H9 (cell line): ENCODE measurements at regions not wholly inside any gene's neighbourhood (a gene's known extent, or its start where the extent isn't known, plus 50 kb on each side); places are given as distances from the start of the nearest gene placed in this dataset.

Source experiments
- DNase-seq: peaks from one replicate; pipeline ENCODE4 v3.0.0-alpha.2; 2017
- H2AFZ ChIP-seq: one replicate; pipeline ENCODE4 v1.6.1; 2013; ENCODE audit warnings: mild to moderate bottlenecking, low read length, control low read depth, moderate library complexity
- H2AK5ac ChIP-seq: 2 replicates; pipeline ENCODE4 v1.6.1; 2013; ENCODE audit warnings: low read length, control low read depth, mixed read lengths; ENCODE audit not compliant: insufficient read length
- H2BK120ac ChIP-seq: one replicate; pipeline ENCODE4 v1.6.1; 2013; ENCODE audit warnings: low read depth, mild to moderate bottlenecking, low read length, control low read depth, inconsistent platforms; ENCODE audit not compliant: poor library complexity, severe bottlenecking
- H2BK12ac ChIP-seq: 2 replicates; pipeline ENCODE4 v1.6.1; 2013; ENCODE audit warnings: low read length, control low read depth, mixed read lengths, low read depth; ENCODE audit not compliant: insufficient read length
- H2BK15ac ChIP-seq: 2 replicates; pipeline ENCODE4 v1.6.1; 2013; ENCODE audit warnings: low read depth, low read length, control low read depth
- H2BK20ac ChIP-seq: one replicate; pipeline ENCODE4 v1.6.1; 2013; ENCODE audit warnings: low read depth, mild to moderate bottlenecking, low read length, control low read depth, inconsistent platforms; ENCODE audit not compliant: poor library complexity, severe bottlenecking
- H2BK5ac ChIP-seq: 2 replicates; pipeline ENCODE4 v1.6.1; 2013; ENCODE audit warnings: low read length, control low read depth, mixed read lengths; ENCODE audit not compliant: insufficient read length
- H3K14ac ChIP-seq: 2 replicates; pipeline ENCODE4 v1.6.1; 2013; ENCODE audit warnings: low read length, control low read depth; ENCODE audit not compliant: insufficient read depth
- H3K18ac ChIP-seq: 2 replicates; pipeline ENCODE4 v1.6.1; 2013; ENCODE audit warnings: low read depth, mild to moderate bottlenecking, mixed read lengths, low read length, control low read depth; ENCODE audit not compliant: insufficient read length
- H3K23ac ChIP-seq: 2 replicates; pipeline ENCODE4 v1.6.1; 2013; ENCODE audit warnings: low read length, control low read depth, mixed read lengths, low read depth; ENCODE audit not compliant: insufficient read length
- H3K23me2 ChIP-seq: 2 replicates; pipeline ENCODE4 v1.6.1; 2013; ENCODE audit warnings: low read depth, mild to moderate bottlenecking, mixed read lengths, low read length, control low read depth; ENCODE audit not compliant: insufficient read length, poor library complexity, severe bottlenecking
- H3K27ac ChIP-seq: 2 replicates; pipeline ENCODE4 v1.5.1; 2013; ENCODE audit warnings: low read length, control low read depth, mixed read lengths, low read depth; ENCODE audit not compliant: insufficient read length
- H3K27me3 ChIP-seq: 2 replicates; pipeline ENCODE4 v1.6.1; 2013; ENCODE audit warnings: low read length, control low read depth, inconsistent platforms; ENCODE audit not compliant: insufficient read depth
- H3K4ac ChIP-seq: 2 replicates; pipeline ENCODE4 v1.6.1; 2013; ENCODE audit warnings: low read depth, mild to moderate bottlenecking, control low read depth, inconsistent platforms, low read length, moderate library complexity
- H3K4me1 ChIP-seq: 2 replicates; pipeline ENCODE4 v1.6.1; 2013; ENCODE audit warnings: low read length, control low read depth, inconsistent platforms; ENCODE audit not compliant: insufficient read depth
- H3K4me2 ChIP-seq: 2 replicates; pipeline ENCODE4 v1.6.1; 2013; ENCODE audit warnings: low read length, control low read depth, mixed read lengths; ENCODE audit not compliant: insufficient read length, insufficient read depth
- H3K56ac ChIP-seq: 2 replicates; pipeline ENCODE4 v1.6.1; 2013; ENCODE audit warnings: low read depth, mild to moderate bottlenecking, mixed read lengths, low read length, control low read depth; ENCODE audit not compliant: insufficient read length
- H3K79me1 ChIP-seq: 2 replicates; pipeline ENCODE4 v1.6.1; 2013; ENCODE audit warnings: low read depth, mild to moderate bottlenecking, moderate library complexity, low read length, control low read depth, inconsistent platforms; ENCODE audit not compliant: insufficient read depth, poor library complexity, severe bottlenecking
- H3K79me2 ChIP-seq: 2 replicates; pipeline ENCODE4 v1.6.1; 2013; ENCODE audit warnings: low read length, control low read depth, inconsistent platforms; ENCODE audit not compliant: insufficient read depth
- H3K9ac ChIP-seq: 2 replicates; pipeline ENCODE4 v1.6.1; 2013; ENCODE audit warnings: low read length, control low read depth, mixed read lengths; ENCODE audit not compliant: insufficient read length; ENCODE audit errors: extremely low read depth
- H3K9me3 ChIP-seq: one replicate; pipeline ENCODE4 v1.6.1; 2013; ENCODE audit warnings: low read depth, low read length, inconsistent platforms; ENCODE audit not compliant: control insufficient read depth
- H3T11ph ChIP-seq: one replicate; pipeline ENCODE4 v1.6.1; 2013; ENCODE audit warnings: mild to moderate bottlenecking, low read length, control low read depth, inconsistent platforms
- H4K20me1 ChIP-seq: one replicate; pipeline ENCODE4 v1.6.1; 2013; ENCODE audit not compliant: control insufficient read depth, insufficient read length, insufficient read depth
- H4K5ac ChIP-seq: 2 replicates; pipeline ENCODE4 v1.6.1; 2013; ENCODE audit warnings: low read depth, mild to moderate bottlenecking, mixed read lengths, low read length, control low read depth; ENCODE audit not compliant: insufficient read length
- H4K8ac ChIP-seq: replicated peaks from 2 replicates; pipeline ENCODE4 v1.6.1; 2013; ENCODE audit warnings: low read length, control low read depth, mixed read lengths, low read depth; ENCODE audit not compliant: insufficient read length
- H4K91ac ChIP-seq: 2 replicates; pipeline ENCODE4 v1.6.1; 2013; ENCODE audit warnings: low read depth, mild to moderate bottlenecking, moderate library complexity, mixed read lengths, low read length, control low read depth; ENCODE audit not compliant: insufficient read length
- H3K27ac Mint-ChIP-seq, 3 experiments: 2 replicates in 2 of 3; 3 replicates in 1 of 3; pipeline ENCODE4 v1.8.0; 2020 to 2021; ENCODE audit warnings: mixed read lengths in 3 of 3, mild to moderate bottlenecking in 1 of 3, moderate library complexity in 1 of 3
- H3K27me3 Mint-ChIP-seq: 2 replicates; pipeline ENCODE4 v1.8.0; 2021; ENCODE audit warnings: low read depth, mild to moderate bottlenecking, moderate library complexity, mixed read lengths
- H3K36me3 Mint-ChIP-seq, 3 experiments: 2 replicates in 2 of 3; 3 replicates in 1 of 3; pipeline ENCODE4 v1.8.0; 2020 to 2021; ENCODE audit warnings: low read depth in 3 of 3, mixed read lengths in 3 of 3; ENCODE audit not compliant: insufficient read depth in 1 of 3
- H3K4me1 Mint-ChIP-seq, 2 experiments: 2 replicates each; pipeline ENCODE4 v1.8.0; 2020; ENCODE audit warnings: mixed read lengths in 2 of 2
- H3K4me3 Mint-ChIP-seq, 2 experiments: 2 replicates in 1 of 2; 3 replicates in 1 of 2; pipeline ENCODE4 v1.8.0; 2020 to 2021; ENCODE audit warnings: mild to moderate bottlenecking in 2 of 2, mixed read lengths in 2 of 2, moderate library complexity in 1 of 2
- H3K9me3 Mint-ChIP-seq, 2 experiments: 2 replicates in 1 of 2; 3 replicates in 1 of 2; pipeline ENCODE4 v1.8.0; 2020; ENCODE audit warnings: mild to moderate bottlenecking in 2 of 2, mixed read lengths in 2 of 2, moderate library complexity in 1 of 2
- CTCF ChIP-seq: fragments of 200-600 bp; sonication (generic); conservative IDR thresholded peaks from 3 replicates; pipeline ENCODE4 v1.8.0; 2021; ENCODE audit warnings: antibody characterized with exemption, mild to moderate bottlenecking
- WGBS: extraction: QIAGEN DNeasy Blood & Tissue Kit; methylation state at CpG from one replicate; pipeline ENCODE4 v1.1.7; 2013; ENCODE audit warnings: missing lambda C conversion rate, low lambda C conversion rate, mixed read lengths; ENCODE audit not compliant: insufficient read length; ENCODE audit errors: extremely low coverage; 5-methylcytosine and 5-hydroxymethylcytosine counted together

GRCh38 chr2:221775096-221775495, 203.0 kb upstream of the EPHA4 start:
- Mint-ChIP-seq H3K4me1 (peaks cover 18 to 27% of the 10 kb centered on the region in 2 experiments), H3K27me3 (no peaks in the 10 kb centered on the region; the same call in 1 of the 2 replicates), H3K36me3 (no peaks in the 10 kb centered on the region), H3K4me3 (no peak overlapping the region), H3K9me3 (no peaks in the 10 kb centered on the region), H3K27ac (no peak overlapping the region)
- no peak for DNase-seq
- no peak overlapping the region for H3K27ac ChIP-seq
- no peak overlapping the region for H4K8ac ChIP-seq
- H3K4me1 ChIP-seq = peaks cover 10% of the 10 kb centered on the region; the same call in 1 of the 2 replicates
- no peak overlapping the region for H2BK120ac ChIP-seq
- no peak overlapping the region for H3K23ac ChIP-seq
- no peak overlapping the region for H3K9ac ChIP-seq
- no peak overlapping the region for H3K56ac ChIP-seq
- no peak overlapping the region for H2BK5ac ChIP-seq
- TF ChIP-seq CTCF = no peak
- H2BK15ac ChIP-seq = no peak overlapping the region
- no peak overlapping the region for H2BK20ac ChIP-seq
- H4K91ac ChIP-seq = no peak overlapping the region
- H4K5ac ChIP-seq = no peak overlapping the region
- H3K79me1 ChIP-seq = no peaks in the 10 kb centered on the region
- no peaks in the 10 kb centered on the region for H3K79me2 ChIP-seq
- H2BK12ac ChIP-seq = no peak overlapping the region
- H2AFZ ChIP-seq = no peak overlapping the region
- no peak overlapping the region for H3K4ac ChIP-seq
- no peak overlapping the region for H2AK5ac ChIP-seq
- no peaks in the 10 kb centered on the region for H3K23me2 ChIP-seq
- H3K18ac ChIP-seq = no peak overlapping the region
- no peak overlapping the region for H3K14ac ChIP-seq
- no peaks in the 10 kb centered on the region for H3K9me3 ChIP-seq
- H3K27me3 ChIP-seq = no peaks in the 10 kb centered on the region
- WGBS = no CpG with 5 or more reads among the region's 12 CpGs
- H3T11ph ChIP-seq = no peak overlapping the region
- no peak overlapping the region for H3K4me2 ChIP-seq
- H4K20me1 ChIP-seq = no peaks in the 10 kb centered on the region
